HG03565 (cell line): ENCODE measurements at regions not wholly inside any gene's neighbourhood (a gene's known extent, or its start where the extent isn't known, plus 50 kb on each side); places are given as distances from the start of the nearest gene placed in this dataset.
"Not testable (repeated sequence)": the region's sequence is repeated elsewhere in the genome, so short reads cannot be mapped to it uniquely, and the experiment has no call there.

ENCODE experiments used
- ATAC-seq: cut with Tn5 transposase; IDR thresholded peaks from one replicate; pipeline ENCODE4 v1.9.1; 2021; ENCODE audit warnings: mild to moderate bottlenecking, moderate library complexity; ENCODE audit not compliant: unreplicated experiment

- ATAC-seq: no peak
These were observed 742.8 kb downstream of the FAM181B start for GRCh38 chr11:81990659-81991443.

DNA sequence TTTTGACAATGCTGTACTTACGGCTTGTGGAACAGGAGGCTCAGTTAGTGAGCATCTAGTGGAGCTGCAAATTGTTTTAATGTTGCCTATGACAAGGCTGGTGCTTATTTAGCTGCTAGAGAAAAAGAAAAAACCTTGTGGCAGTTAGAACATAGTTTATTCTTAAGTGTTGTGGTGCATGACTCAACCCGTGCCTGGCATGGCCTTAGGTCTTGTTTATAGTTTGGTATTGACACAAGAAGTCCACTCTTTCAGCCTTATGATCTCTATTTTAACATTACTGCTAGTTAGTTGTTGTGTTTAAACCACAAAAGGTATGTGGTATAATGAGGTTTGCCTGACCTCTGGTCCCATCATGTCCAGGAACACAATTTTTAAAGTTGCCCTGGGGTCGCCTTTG lies 744.6 kb downstream of the FAM181B start:
- no peak for ATAC-seq

- peak; percentile 93 for ATAC-seq
These were observed 745.7 kb downstream of the FAM181B start for GRCh38 chr11:81987829-81988472.

- no peak for ATAC-seq
These were observed 747.0 kb downstream of the FAM181B start for GRCh38 chr11:81986556-81987161.

- ATAC-seq: no peak
These were observed 754.2 kb downstream of the FAM181B start for GRCh38 chr11:81979448-81979847.

DNA sequence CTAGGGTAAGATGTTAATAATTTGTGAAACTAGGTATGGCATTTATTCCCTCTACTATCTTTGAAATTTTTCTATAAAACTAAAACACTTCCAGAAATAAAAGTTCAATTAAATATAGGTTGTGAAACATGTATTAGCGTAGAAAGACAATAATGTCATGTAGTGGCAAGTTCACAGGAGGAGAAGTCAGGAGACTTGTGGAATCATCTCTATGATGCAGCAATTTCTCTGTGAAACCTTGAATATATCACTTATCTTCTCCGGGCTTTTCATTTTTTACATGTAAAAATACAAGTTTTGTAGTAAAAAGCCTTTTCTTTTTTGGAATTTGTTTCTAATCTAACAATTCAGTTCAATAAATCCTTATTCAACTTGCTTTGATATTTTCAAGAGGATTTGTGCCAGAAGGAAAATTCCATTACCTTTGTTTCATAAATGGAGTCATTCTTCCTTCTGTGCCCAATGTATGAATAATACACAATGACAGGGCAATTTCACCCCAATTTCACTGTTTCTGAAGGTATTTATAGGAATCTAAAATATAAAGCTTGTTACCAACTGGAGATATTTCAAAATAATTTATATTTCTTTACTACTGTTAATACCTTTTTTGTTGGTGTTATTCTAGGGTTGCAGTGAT lies 758.3 kb downstream of the FAM181B start:
- ATAC-seq: no peak

DNA sequence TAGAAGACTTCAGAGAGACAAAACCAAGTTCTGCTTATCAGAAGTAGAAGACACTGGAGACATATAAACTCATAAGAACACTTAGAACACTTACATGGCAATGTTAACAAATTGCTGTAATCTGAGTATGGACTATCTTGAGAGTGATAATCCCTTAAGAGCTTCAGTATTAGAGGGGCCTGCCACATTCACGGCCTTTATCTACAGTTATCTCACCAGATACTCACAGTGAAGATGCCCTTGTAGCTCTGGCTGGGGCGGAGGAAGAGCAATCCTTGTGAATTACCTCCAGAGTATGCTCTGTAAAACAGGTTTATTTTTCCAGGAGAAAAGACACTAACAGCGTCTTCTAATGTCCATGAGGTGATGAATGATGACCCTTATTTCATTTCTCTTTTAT lies 762.8 kb downstream of the FAM181B start:
- ATAC-seq: no peak

GRCh38 chr11:81967242-81967641 lies 766.4 kb downstream of the FAM181B start:
- no peak for ATAC-seq

DNA sequence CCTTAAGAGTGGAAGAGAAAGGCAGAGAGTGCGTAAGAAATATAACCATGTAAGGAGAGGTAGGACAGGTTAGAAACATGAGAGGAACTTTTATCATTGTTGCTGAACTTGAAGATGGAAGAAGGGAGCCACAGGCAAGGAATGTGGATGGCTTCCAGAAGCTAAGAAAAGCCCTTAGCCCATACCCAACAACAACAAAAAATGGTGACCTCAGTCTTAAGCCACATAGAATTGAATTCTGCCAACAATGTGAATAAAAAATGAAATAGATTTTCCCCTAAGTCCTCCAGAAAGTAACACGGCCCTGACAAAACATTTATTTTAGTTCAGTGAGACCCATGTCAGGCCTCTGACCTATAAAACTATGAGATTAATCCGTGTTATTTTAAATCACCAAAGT lies 767.3 kb downstream of the FAM181B start:
- no peak for ATAC-seq

- peak; percentile 42 for ATAC-seq
These were observed 770.6 kb downstream of the FAM181B start for GRCh38 chr11:81963018-81963417.

DNA sequence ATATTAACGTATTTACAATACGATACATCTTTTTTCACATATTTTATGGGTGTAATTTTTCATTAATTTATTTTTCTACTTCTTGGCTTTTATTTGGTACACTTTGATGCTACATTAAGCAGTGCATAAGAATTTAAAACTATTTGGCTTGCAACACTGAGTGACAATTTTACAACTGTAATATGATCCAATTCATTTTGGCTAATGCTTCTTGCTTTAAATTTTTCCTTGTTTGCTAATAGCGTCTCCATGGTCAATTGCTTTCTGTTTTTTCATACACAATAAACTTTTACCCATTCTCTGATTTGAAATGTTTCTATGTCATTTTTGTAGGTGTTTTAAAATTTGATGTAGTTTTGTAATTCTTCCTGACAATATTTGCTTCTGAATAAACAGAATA lies 773.2 kb downstream of the FAM181B start:
- no peak for ATAC-seq

- no peak for ATAC-seq
These were observed 774.3 kb downstream of the FAM181B start for GRCh38 chr11:81959341-81959740.

DNA sequence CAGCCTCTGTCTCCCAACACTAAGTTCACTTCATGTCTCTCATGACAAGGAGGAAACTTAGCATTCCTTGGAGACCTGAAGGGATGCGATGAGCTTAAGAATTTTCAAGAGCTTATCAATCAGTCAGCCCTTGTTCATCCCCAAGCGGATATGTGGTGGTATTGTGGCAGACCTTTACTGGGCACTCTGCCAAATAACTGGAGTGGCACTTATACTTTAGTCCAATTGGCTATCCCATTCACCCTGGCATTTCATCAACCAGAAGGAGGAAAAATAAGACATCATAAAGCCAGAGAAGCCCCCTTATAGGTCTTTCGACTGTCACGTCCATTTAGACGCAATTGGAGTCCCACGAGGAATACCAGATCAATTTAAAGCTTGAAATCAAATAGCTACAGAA lies 779.4 kb downstream of the FAM181B start:
- ATAC-seq: not testable (repeated sequence)

DNA sequence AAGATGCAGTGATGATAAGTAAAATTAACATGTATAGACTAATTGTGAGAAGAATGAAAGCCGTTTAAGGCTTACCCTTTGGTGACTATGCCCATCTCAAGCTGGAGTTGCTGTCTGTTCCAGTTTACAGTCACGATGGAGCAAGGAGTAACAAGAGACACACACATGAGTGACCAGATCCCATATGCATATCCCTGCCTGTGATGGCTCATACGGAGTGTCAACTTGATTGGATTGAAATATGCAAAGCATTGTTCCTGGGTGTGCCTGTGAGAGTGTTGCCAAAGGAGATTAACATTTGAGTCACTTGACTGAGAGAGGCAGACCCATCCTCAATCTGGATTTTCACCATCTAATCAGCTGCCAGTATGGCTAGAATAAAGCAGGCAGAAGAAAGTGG lies 786.8 kb downstream of the FAM181B start:
- ATAC-seq: no peak

- no peak for ATAC-seq
These were observed 791.0 kb downstream of the FAM181B start for GRCh38 chr11:81942646-81943045.

- ATAC-seq: no peak
These were observed 791.7 kb downstream of the FAM181B start for GRCh38 chr11:81941998-81942397.

- no peak for ATAC-seq
These were observed 801.4 kb downstream of the FAM181B start for GRCh38 chr11:81932303-81932702.

DNA sequence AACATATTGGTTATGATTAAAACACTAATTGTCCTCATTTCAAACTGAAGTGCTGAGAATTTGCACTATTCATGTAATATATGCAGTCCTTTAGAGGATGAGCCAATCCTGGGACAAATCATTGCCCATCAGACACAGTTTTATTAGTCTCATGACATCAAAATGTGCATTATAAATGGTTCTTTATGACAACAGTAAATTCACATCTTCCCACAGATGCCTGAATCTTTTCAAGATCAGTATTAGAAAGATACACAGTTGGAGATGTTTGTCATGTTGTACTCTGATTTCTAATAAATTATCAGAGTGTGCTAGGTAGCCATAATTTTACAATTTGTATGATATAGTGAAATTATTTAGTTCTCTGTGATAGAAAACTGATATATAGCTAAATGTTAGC lies 813.5 kb downstream of the FAM181B start:
- no peak for ATAC-seq

DNA sequence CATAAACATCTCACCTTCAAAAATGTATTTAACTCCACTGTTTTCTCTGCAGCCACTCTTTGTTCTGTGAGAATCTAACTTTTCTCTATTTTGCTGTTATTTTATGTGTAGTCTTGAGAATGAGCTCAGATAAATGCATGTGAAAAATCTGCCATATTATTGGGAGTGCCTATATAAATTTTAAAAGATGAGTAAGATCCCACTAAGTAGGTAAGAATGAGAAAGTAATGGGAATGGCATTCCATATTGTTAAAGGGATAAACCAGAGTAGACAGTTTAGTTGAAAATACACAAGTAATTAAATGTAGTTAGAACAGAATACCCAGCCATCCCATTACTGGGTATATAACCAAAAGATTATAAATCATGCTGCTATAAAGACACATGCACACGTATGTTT lies 817.2 kb downstream of the FAM181B start:
- no peak for ATAC-seq

GRCh38 chr11:81915045-81915444 lies 818.6 kb downstream of the FAM181B start:
- ATAC-seq: no peak

DNA sequence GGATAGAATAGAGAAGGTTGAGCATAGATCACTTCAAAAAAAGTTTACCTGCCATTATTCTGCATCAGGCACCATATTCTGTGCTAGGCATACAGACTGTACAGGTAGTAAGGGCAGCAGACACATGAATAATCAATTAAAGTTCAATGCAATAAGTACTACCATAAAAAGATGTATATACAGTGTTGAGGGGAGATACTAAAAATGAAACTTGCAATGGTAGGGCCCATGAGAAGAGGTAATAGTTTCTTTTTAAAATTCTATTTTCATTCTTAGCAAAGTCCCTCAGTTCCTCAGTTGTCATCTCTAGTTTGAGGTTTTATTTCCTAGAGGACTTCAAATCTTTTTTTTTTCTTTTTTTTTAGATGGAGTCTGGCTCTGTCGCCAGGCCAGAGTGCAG lies 819.9 kb downstream of the FAM181B start:
- ATAC-seq: no peak

- no peak for ATAC-seq
These were observed 825.7 kb downstream of the FAM181B start for GRCh38 chr11:81907996-81908395.
